ENCODE measurements at regions not wholly inside any gene's neighbourhood (a gene's known extent, or its start where the extent isn't known, plus 50 kb on each side); places are given as distances from the start of the nearest gene placed in this dataset.

- intact Hi-C loops (cut with DNase I), result loop anchor here (10.0 kb wide), 1 partner anchor 746 kb away; no protein-coding TSS in a partner anchor
- Histone ChIP-seq H3K27me3 (peaks cover 0 to 3% of the 10 kb centered on the region in 2 donors), H3K9me3 (no peaks in the 10 kb centered on the region), H3K36me3 (replicated peaks in 1 of 2; ENCODE audit: insufficient read depth in 1 of 2, low read depth in 2 of 2) (no peaks in the 10 kb centered on the region), H3K4me1 (no peaks in the 10 kb centered on the region), H3K27ac (no peak overlapping the region), H3K4me3 (no peak overlapping the region)
- ATAC-seq (no peak), DNase-seq (no peak)
- TF ChIP-seq CTCF (IDR thresholded peaks at IDR 0.05) (no peak), POLR2A (IDR thresholded peaks at IDR 0.05) (no peak)
- 22 to 25% methylated on average over 5 of the region's 5 CpGs for WGBS, 2 donors
Observed at GRCh38 chr4:147090486-147090885, 144.8 kb upstream of the TTC29 start.

- ATAC-seq (no peak), DNase-seq (no peak)
- no peaks in the 10 kb centered on the region for H3K9me3 ChIP-seq
- 20 to 28% methylated on average over 2 of the region's 2 CpGs for WGBS, 2 donors
- no peak overlapping the region for H3K27ac ChIP-seq
- intact Hi-C loops (cut with DNase I), result loop anchor here (10.0 kb wide), 1 partner anchor 748 kb away; no protein-coding TSS in a partner anchor
- H3K27me3 ChIP-seq, result peaks cover 0 to 3% of the 10 kb centered on the region in 2 donors
- H3K4me1 ChIP-seq, result no peaks in the 10 kb centered on the region
- no peak overlapping the region for H3K4me3 ChIP-seq
- H3K36me3 ChIP-seq (replicated peaks in 1 of 2; ENCODE audit: insufficient read depth in 1 of 2, low read depth in 2 of 2), result no peaks in the 10 kb centered on the region
- TF ChIP-seq CTCF (IDR thresholded peaks at IDR 0.05), result no peak
- no peak for TF ChIP-seq POLR2A (IDR thresholded peaks at IDR 0.05)
Observed at GRCh38 chr4:147093206-147093605, 147.5 kb upstream of the TTC29 start.

- H3K9me3 ChIP-seq, result no peaks in the 10 kb centered on the region
- no peak for DNase-seq
- intact Hi-C loops (cut with DNase I), result loop anchor here (10.0 kb wide), 1 partner anchor 749 kb away; no protein-coding TSS in a partner anchor
- H3K36me3 ChIP-seq (replicated peaks in 1 of 2; ENCODE audit: insufficient read depth in 1 of 2, low read depth in 2 of 2), result no peaks in the 10 kb centered on the region
- H3K27me3 ChIP-seq, result peaks cover 0 to 3% of the 10 kb centered on the region in 2 donors
- no peak for ATAC-seq
- 74 to 76% methylated on average over 2 of the region's 2 CpGs for WGBS, 2 donors
- H3K4me1 ChIP-seq, result no peaks in the 10 kb centered on the region
- H3K4me3 ChIP-seq, result no peak overlapping the region
- no peak for TF ChIP-seq POLR2A (IDR thresholded peaks at IDR 0.05)
- TF ChIP-seq CTCF (IDR thresholded peaks at IDR 0.05), result no peak
- H3K27ac ChIP-seq, result no peak overlapping the region
Observed at GRCh38 chr4:147094238-147094637, 148.6 kb upstream of the TTC29 start.

- Histone ChIP-seq H3K27ac (no peak overlapping the region), H3K36me3 (replicated peaks in 1 of 2; ENCODE audit: insufficient read depth in 1 of 2, low read depth in 2 of 2) (no peaks in the 10 kb centered on the region), H3K9me3 (no peaks in the 10 kb centered on the region), H3K4me1 (no peaks in the 10 kb centered on the region), H3K4me3 (no peak overlapping the region), H3K27me3 (peaks cover 0 to 3% of the 10 kb centered on the region in 2 donors)
- DNase-seq (no peak), ATAC-seq (peak; percentile 30)
- intact Hi-C loops (cut with DNase I), result loop anchor here (10.0 kb wide), 1 partner anchor 752 kb away; no protein-coding TSS in a partner anchor
- no peak for TF ChIP-seq POLR2A (IDR thresholded peaks at IDR 0.05)
- peak in 6 of 7 experiments; percentile 51 to 75 (median 68) for TF ChIP-seq CTCF (IDR thresholded peaks at IDR 0.05)
- 12 to 15% methylated on average over 6 of the region's 6 CpGs for WGBS, 2 donors
Observed at GRCh38 chr4:147096667-147097604, 151.3 kb upstream of the TTC29 start.
